Right atrium auricular region (tissue), 2 donors: ENCODE measurements at regions not wholly inside any gene's neighbourhood (a gene's known extent, or its start where the extent isn't known, plus 50 kb on each side); places are given as distances from the start of the nearest gene placed in this dataset.

ENCODE experiments used
- DNase-seq: peaks from one replicate; pipeline ENCODE4 v3.0.0-alpha.2; 2019; ENCODE audit warnings: low spot score
- H3K27ac ChIP-seq, 2 donors: fragments of 200-600 bp; sonication (generic); 1 replicate in 1 of 2; 2 replicates in 1 of 2; pipeline ENCODE4 v1.5.1; 2016 to 2019
- H3K27me3 ChIP-seq, 2 donors: fragments of 200-600 bp; sonication (generic); one replicate each; pipeline versions ENCODE4 v1.5.1 to v1.6.0; 2017 to 2019
- H3K36me3 ChIP-seq: fragments of 200-600 bp; sonication (generic); one replicate; pipeline ENCODE4 v1.5.1; 2016
- H3K4me1 ChIP-seq, 2 donors: fragments of 200-600 bp; sonication (generic); one replicate each; pipeline versions ENCODE4 v1.5.1 to v1.6.0; 2017 to 2019
- H3K4me3 ChIP-seq, 2 donors: fragments of 200-600 bp; sonication (generic); 1 replicate in 1 of 2; 2 replicates in 1 of 2; pipeline ENCODE4 v1.5.1; 2017 to 2019; ENCODE audit warnings: mild to moderate bottlenecking in 1 of 2, moderate library complexity in 1 of 2
- H3K9me3 ChIP-seq, 2 donors: fragments of 200-600 bp; sonication (generic); one replicate each; pipeline ENCODE4 v1.5.1; 2019
- CTCF ChIP-seq, 2 donors: fragments of 200-600 bp; sonication (generic); IDR thresholded peaks; one replicate each; pipeline ENCODE4 v1.5.1; 2019; ENCODE audit warnings: antibody characterized with exemption in 2 of 2

GRCh38 chr3:67196677-67197076 lies 198.6 kb downstream of the KBTBD8 start:
- H3K27me3 ChIP-seq: no peaks in the 10 kb centered on the region
- no peaks in the 10 kb centered on the region for H3K9me3 ChIP-seq
- no peaks in the 10 kb centered on the region for H3K36me3 ChIP-seq
- H3K4me3 ChIP-seq: no peak overlapping the region
- DNase-seq: no peak
- no peaks in the 10 kb centered on the region for H3K4me1 ChIP-seq
- TF ChIP-seq CTCF (IDR thresholded peaks at IDR 0.05): no peak
- no peak overlapping the region for H3K27ac ChIP-seq

GRCh38 chr3:67198374-67198773 lies 200.3 kb downstream of the KBTBD8 start:
- Histone ChIP-seq H3K4me1 (no peaks in the 10 kb centered on the region), H3K36me3 (no peaks in the 10 kb centered on the region), H3K9me3 (no peaks in the 10 kb centered on the region), H3K4me3 (no peak overlapping the region), H3K27me3 (no peaks in the 10 kb centered on the region), H3K27ac (no peak overlapping the region)
- TF ChIP-seq CTCF (IDR thresholded peaks at IDR 0.05): no peak
- no peak for DNase-seq

DNA sequence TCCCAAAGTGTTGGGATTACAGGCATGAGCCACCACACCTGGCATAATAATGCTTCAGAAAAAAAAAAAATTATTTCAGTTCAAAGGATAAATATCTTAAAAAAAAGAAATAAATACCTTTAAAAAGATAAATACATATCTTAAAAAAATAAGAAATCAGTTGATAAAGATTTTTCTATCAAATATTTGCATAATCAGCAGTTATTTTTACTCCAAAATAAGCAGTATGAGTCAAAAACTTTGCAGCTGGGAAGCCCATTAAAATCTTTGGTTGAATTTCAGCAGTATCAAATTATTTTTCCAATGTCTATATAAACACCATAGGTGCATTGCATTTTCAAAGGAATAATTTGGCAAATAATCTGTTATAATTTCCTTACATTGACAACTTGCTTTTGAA lies 202.5 kb downstream of the KBTBD8 start:
- no peaks in the 10 kb centered on the region for H3K36me3 ChIP-seq
- H3K4me3 ChIP-seq: no peak overlapping the region
- no peak for TF ChIP-seq CTCF (IDR thresholded peaks at IDR 0.05)

DNA sequence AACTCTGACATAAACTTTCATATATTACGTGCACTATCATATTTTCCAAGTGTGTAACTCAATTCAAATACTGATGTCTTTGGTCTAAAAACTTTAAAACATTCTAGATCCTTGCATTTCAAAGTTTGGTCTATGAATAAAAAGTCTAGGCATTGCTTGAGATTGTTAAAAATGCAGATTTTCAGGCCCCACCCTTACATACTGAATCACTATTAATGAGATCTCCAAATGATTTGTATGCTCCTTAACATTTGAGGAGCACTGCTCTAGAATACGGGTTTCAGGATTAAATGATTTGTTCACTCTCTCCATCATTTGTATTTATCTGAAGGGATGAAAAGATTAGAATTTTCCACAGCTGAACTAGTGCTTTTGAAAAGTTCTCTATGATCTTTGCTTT lies 202.9 kb downstream of the KBTBD8 start:
- Histone ChIP-seq H3K4me3 (no peak overlapping the region), H3K27me3 (no peaks in the 10 kb centered on the region), H3K27ac (no peak overlapping the region), H3K9me3 (no peaks in the 10 kb centered on the region), H3K4me1 (no peaks in the 10 kb centered on the region), H3K36me3 (no peaks in the 10 kb centered on the region)
- no peak for DNase-seq
- no peak for TF ChIP-seq CTCF (IDR thresholded peaks at IDR 0.05)

More for the DNA sequence above, 202.5 kb downstream of the KBTBD8 start:
- H3K4me1 ChIP-seq: no peaks in the 10 kb centered on the region
- DNase-seq: no peak
- no peaks in the 10 kb centered on the region for H3K9me3 ChIP-seq
- H3K27ac ChIP-seq: no peak overlapping the region
- H3K27me3 ChIP-seq: no peaks in the 10 kb centered on the region

- Histone ChIP-seq H3K4me1 (no peaks in the 10 kb centered on the region), H3K9me3 (no peaks in the 10 kb centered on the region), H3K4me3 (no peak overlapping the region), H3K27ac (no peak overlapping the region), H3K36me3 (no peaks in the 10 kb centered on the region), H3K27me3 (no peaks in the 10 kb centered on the region)
- TF ChIP-seq CTCF (IDR thresholded peaks at IDR 0.05): no peak
- no peak for DNase-seq
Measured at GRCh38 chr3:67202053-67202452, 203.9 kb downstream of the KBTBD8 start.

GRCh38 chr3:67204951-67205350 lies 206.8 kb downstream of the KBTBD8 start:
- no peak for DNase-seq
- Histone ChIP-seq H3K36me3 (no peaks in the 10 kb centered on the region), H3K9me3 (no peaks in the 10 kb centered on the region), H3K4me3 (no peak overlapping the region), H3K4me1 (no peaks in the 10 kb centered on the region), H3K27ac (no peak overlapping the region), H3K27me3 (no peaks in the 10 kb centered on the region)
- TF ChIP-seq CTCF (IDR thresholded peaks at IDR 0.05): no peak
